ENCODE measurements at regions not wholly inside any gene's neighbourhood (a gene's known extent, or its start where the extent isn't known, plus 50 kb on each side); places are given as distances from the start of the nearest gene placed in this dataset.

GRCh38 chrX:42544883-42545282, 233.1 kb downstream of the PPP1R2C start:
- TF ChIP-seq, protein P1, sequence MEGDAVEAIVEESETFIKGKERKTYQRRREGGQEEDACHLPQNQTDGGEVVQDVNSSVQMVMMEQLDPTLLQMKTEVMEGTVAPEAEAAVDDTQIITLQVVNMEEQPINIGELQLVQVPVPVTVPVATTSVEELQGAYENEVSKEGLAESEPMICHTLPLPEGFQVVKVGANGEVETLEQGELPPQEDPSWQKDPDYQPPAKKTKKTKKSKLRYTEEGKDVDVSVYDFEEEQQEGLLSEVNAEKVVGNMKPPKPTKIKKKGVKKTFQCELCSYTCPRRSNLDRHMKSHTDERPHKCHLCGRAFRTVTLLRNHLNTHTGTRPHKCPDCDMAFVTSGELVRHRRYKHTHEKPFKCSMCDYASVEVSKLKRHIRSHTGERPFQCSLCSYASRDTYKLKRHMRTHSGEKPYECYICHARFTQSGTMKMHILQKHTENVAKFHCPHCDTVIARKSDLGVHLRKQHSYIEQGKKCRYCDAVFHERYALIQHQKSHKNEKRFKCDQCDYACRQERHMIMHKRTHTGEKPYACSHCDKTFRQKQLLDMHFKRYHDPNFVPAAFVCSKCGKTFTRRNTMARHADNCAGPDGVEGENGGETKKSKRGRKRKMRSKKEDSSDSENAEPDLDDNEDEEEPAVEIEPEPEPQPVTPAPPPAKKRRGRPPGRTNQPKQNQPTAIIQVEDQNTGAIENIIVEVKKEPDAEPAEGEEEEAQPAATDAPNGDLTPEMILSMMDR (conservative IDR thresholded peaks at IDR 0.05): no peak
- H3K4me1 Mint-ChIP-seq (ENCODE audit: unreplicated experiment): no peaks in the 10 kb centered on the region
- H3K27me3 Mint-ChIP-seq: no peaks in the 10 kb centered on the region
- H3K9me3 Mint-ChIP-seq: no peaks in the 10 kb centered on the region
- no peaks in the 10 kb centered on the region for H3K36me3 Mint-ChIP-seq
- no peak for DNase-seq (ENCODE audit: extremely low spot score, unreplicated experiment)
- H3K4me3 Mint-ChIP-seq: no peak overlapping the region
- H3K27ac Mint-ChIP-seq: no peak overlapping the region

GRCh38 chrX:42541554-42541953, 236.4 kb downstream of the PPP1R2C start:
- no peak for DNase-seq (ENCODE audit: extremely low spot score, unreplicated experiment)
- H3K36me3 Mint-ChIP-seq: no peaks in the 10 kb centered on the region
- H3K9me3 Mint-ChIP-seq: no peaks in the 10 kb centered on the region
- H3K4me1 Mint-ChIP-seq (ENCODE audit: unreplicated experiment): no peaks in the 10 kb centered on the region
- no peaks in the 10 kb centered on the region for H3K27me3 Mint-ChIP-seq
- TF ChIP-seq, protein P1 (conservative IDR thresholded peaks at IDR 0.05): no peak
- no peak overlapping the region for H3K27ac Mint-ChIP-seq
- H3K4me3 Mint-ChIP-seq: no peak overlapping the region

GRCh38 chrX:42540146-42540545, 237.8 kb downstream of the PPP1R2C start:
- Mint-ChIP-seq H3K36me3 (no peaks in the 10 kb centered on the region), H3K9me3 (no peaks in the 10 kb centered on the region), H3K27ac (no peak overlapping the region), H3K4me1 (ENCODE audit: unreplicated experiment) (no peaks in the 10 kb centered on the region), H3K27me3 (no peaks in the 10 kb centered on the region), H3K4me3 (no peak overlapping the region)
- no peak for DNase-seq (ENCODE audit: extremely low spot score, unreplicated experiment)
- TF ChIP-seq, protein P1 (conservative IDR thresholded peaks at IDR 0.05): no peak

DNA sequence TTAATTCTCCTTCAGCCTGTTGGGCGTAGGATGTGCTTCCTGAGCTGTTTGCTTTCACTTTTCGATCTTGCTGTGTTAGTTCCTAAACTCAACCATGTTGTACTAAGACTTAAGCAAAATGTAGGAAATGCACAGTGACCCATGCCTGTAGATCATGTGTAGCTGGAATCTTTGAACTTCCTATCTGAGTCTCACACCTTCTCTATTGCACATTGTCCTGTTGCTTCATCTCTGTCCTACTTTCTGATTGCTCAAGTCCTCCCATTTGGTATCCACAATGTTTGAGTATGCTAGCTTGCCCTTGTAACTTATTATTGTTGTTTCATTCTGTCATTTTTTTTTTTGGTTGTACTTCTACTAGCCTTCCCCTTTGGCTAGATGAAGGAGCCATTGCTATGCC, 239.6 kb downstream of the PPP1R2C start:
- no peaks in the 10 kb centered on the region for H3K4me1 Mint-ChIP-seq (ENCODE audit: unreplicated experiment)
- TF ChIP-seq, protein P1 (conservative IDR thresholded peaks at IDR 0.05): no peak
- no peak for DNase-seq (ENCODE audit: extremely low spot score, unreplicated experiment)

DNA sequence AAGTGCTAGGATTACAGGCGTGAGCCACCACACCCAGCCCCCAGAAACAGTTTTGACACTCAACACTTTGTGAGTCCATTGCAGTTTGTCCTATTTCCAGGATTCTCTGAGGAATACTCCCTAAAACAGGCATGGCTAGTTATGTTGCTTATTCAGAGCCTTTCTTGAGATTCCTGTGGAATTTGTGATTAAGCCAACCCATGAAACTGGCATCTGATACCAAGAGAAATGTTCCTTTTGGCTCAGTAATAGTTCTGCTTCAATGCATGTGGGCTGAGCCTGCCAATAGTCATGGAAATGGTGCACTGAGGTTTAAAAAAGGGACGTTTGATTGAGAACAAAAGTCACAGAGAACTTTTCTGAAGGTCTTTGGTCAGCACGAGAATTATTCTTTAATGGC, 241.7 kb downstream of the PPP1R2C start:
- no peaks in the 10 kb centered on the region for H3K27me3 Mint-ChIP-seq
- H3K27ac Mint-ChIP-seq: no peak overlapping the region
- H3K4me3 Mint-ChIP-seq: no peak overlapping the region
- no peak for DNase-seq (ENCODE audit: extremely low spot score, unreplicated experiment)
- no peaks in the 10 kb centered on the region for H3K36me3 Mint-ChIP-seq
- TF ChIP-seq, protein P1 (conservative IDR thresholded peaks at IDR 0.05): no peak
- no peaks in the 10 kb centered on the region for H3K4me1 Mint-ChIP-seq (ENCODE audit: unreplicated experiment)
- no peaks in the 10 kb centered on the region for H3K9me3 Mint-ChIP-seq

More for the DNA sequence above, 239.6 kb downstream of the PPP1R2C start:
- Mint-ChIP-seq H3K4me3 (no peak overlapping the region), H3K27ac (no peak overlapping the region), H3K9me3 (no peaks in the 10 kb centered on the region), H3K27me3 (no peaks in the 10 kb centered on the region), H3K36me3 (no peaks in the 10 kb centered on the region)

DNA sequence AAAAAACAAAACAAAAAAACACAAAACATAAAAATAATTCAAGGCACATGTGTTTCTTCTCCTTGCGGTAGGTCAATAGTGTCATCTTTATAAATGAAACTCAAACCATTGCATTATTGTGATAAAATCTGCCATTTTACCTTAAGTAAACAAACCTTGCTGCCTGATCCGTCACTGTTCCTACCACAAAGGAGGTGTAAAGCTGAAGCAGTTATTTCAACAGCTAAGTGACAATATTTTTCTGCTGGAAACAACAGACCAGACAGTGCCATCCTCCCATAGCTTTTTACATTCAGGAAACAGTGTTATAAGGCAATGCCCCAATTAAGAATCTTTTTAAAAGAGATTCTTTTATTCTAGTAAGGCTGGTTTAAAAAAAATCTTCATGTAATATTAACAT, 242.7 kb downstream of the PPP1R2C start:
- TF ChIP-seq, protein P1 (conservative IDR thresholded peaks at IDR 0.05): no peak

More for the DNA sequence above, 242.7 kb downstream of the PPP1R2C start:
- Mint-ChIP-seq H3K9me3 (no peaks in the 10 kb centered on the region), H3K36me3 (no peaks in the 10 kb centered on the region), H3K4me1 (ENCODE audit: unreplicated experiment) (no peaks in the 10 kb centered on the region), H3K27me3 (no peaks in the 10 kb centered on the region), H3K4me3 (no peak overlapping the region), H3K27ac (no peak overlapping the region)
- DNase-seq (ENCODE audit: extremely low spot score, unreplicated experiment): no peak
